Transverse colon (tissue), 4 donors: ENCODE measurements at regions not wholly inside any gene's neighbourhood (a gene's known extent, or its start where the extent isn't known, plus 50 kb on each side); places are given as distances from the start of the nearest gene placed in this dataset.

Experiments used
- CTCF ChIP-seq, 5 experiments: fragments of 200-600 bp in 3 of 5; fragments of 450-650 bp in 2 of 5; sonication (generic) in 3 of 5; IDR thresholded peaks; 1 replicate in 2 of 5; 2 replicates in 3 of 5; pipeline ENCODE4 v1.5.1; 2016 to 2017; ENCODE audit warnings: antibody characterized with exemption in 5 of 5, inconsistent platforms in 3 of 5, mild to moderate bottlenecking in 2 of 5, moderate library complexity in 1 of 5
- EP300 ChIP-seq: sonication (generic); formaldehyde crosslinking; IDR thresholded peaks from one replicate; pipeline ENCODE4 v1.6.1; 2017; ENCODE audit warnings: antibody characterized with exemption, low read depth
- POLR2A ChIP-seq: fragments of 450-650 bp; IDR thresholded peaks from one replicate; pipeline ENCODE4 v1.6.1; 2016; ENCODE audit warnings: antibody characterized with exemption, mild to moderate bottlenecking, moderate library complexity
- POLR2AphosphoS5 ChIP-seq, 3 donors: sonication (generic); formaldehyde crosslinking; IDR thresholded peaks; one replicate each; pipeline ENCODE4 v1.6.1; 2016; ENCODE audit warnings: antibody characterized with exemption in 3 of 3

DNA sequence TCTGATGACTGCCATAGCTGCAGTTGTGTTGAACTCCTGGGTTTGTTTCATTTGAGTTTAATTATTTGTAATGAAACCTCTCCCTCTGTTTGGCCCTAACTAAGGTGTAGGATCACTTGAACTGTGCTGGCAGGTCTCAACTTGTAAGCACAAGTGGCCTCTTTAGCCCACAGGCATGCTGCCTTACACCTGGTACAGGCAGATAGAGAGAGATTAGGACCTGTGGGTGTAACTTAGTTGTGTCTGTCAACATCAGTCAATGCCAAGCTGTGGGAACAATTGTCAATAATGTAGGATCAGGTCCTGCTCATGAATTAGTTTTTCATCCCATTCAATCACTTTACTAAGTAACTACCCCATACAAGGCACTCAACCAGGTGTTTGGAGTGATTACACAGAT is 263.0 kb upstream of the G2E3 start:
- no peak for TF ChIP-seq CTCF (IDR thresholded peaks at IDR 0.05)
- no peak for TF ChIP-seq POLR2AphosphoS5 (IDR thresholded peaks at IDR 0.05)
- no peak for TF ChIP-seq POLR2A
- no peak for TF ChIP-seq EP300
